Thyroid gland (tissue), 4 donors: ENCODE measurements at regions not wholly inside any gene's neighbourhood (a gene's known extent, or its start where the extent isn't known, plus 50 kb on each side); places are given as distances from the start of the nearest gene placed in this dataset.

ENCODE experiments used
- DNase-seq, 2 donors: peaks; one replicate each; pipeline ENCODE4 v3.0.0-alpha.2; 2019
- H3K27ac ChIP-seq, 3 donors: fragments of 200-600 bp; sonication (generic); 1 replicate in 2 of 3; 2 replicates in 1 of 3; pipeline ENCODE4 v1.5.1; 2016 to 2019; ENCODE audit warnings: mild to moderate bottlenecking in 1 of 3, moderate library complexity in 1 of 3
- H3K27me3 ChIP-seq: fragments of 200-600 bp; sonication (generic); one replicate; pipeline ENCODE4 v1.5.1; 2019
- H3K36me3 ChIP-seq, 2 donors: fragments of 200-600 bp; sonication (generic); one replicate each; pipeline ENCODE4 v1.5.1; 2016 to 2019
- H3K4me1 ChIP-seq, 2 donors: fragments of 200-600 bp; sonication (generic); one replicate each; pipeline ENCODE4 v1.5.1; 2017 to 2019
- H3K4me3 ChIP-seq, 3 donors: fragments of 200-600 bp; sonication (generic); replicated peaks in 1 of 3; 1 replicate in 2 of 3; 2 replicates in 1 of 3; pipeline ENCODE4 v1.5.1; 2016; ENCODE audit warnings: mild to moderate bottlenecking in 1 of 3
- H3K9me3 ChIP-seq: fragments of 200-600 bp; sonication (generic); one replicate; pipeline ENCODE4 v1.5.1; 2017
- CTCF ChIP-seq, 6 experiments: fragments of 200-600 bp in 3 of 6; fragments of 450-650 bp in 3 of 6; sonication (generic) in 3 of 6; IDR thresholded peaks; one replicate each; pipeline ENCODE4 v1.5.1; 2016 to 2019; ENCODE audit warnings: antibody characterized with exemption in 6 of 6, mild to moderate bottlenecking in 2 of 6, inconsistent platforms in 1 of 6, moderate library complexity in 1 of 6
- POLR2A ChIP-seq, 2 donors: fragments of 450-650 bp; IDR thresholded peaks; one replicate each; pipeline ENCODE4 v1.6.1; 2017; ENCODE audit warnings: antibody characterized with exemption in 2 of 2, mild to moderate bottlenecking in 2 of 2, moderate library complexity in 1 of 2
- WGBS, 2 donors: methylation state at CpG; one replicate each; pipeline ENCODE4 v1.1.5; 2017; 5-methylcytosine and 5-hydroxymethylcytosine counted together
- intact Hi-C: fragments of 100-400 bp; cut with DNase I; formaldehyde crosslinking; loops from one replicate; pipeline ENCODE4 v1.15.1; 2023

- Histone ChIP-seq H3K27me3 (no peaks in the 10 kb centered on the region), H3K4me1 (no peaks in the 10 kb centered on the region), H3K4me3 (no peak overlapping the region), H3K9me3 (no peaks in the 10 kb centered on the region), H3K36me3 (no peaks in the 10 kb centered on the region), H3K27ac (no peak overlapping the region)
- no peak for DNase-seq
- intact Hi-C loops, result no loop called here
- no peak for TF ChIP-seq POLR2A (IDR thresholded peaks at IDR 0.05)
- no peak for TF ChIP-seq CTCF (IDR thresholded peaks at IDR 0.05)
- WGBS, 2 donors, result 89 to 94% methylated on average over 3 of the region's 3 CpGs
Measured at GRCh38 chr1:65486613-65487012, 66.1 kb downstream of the LEPR start.

- no peak for DNase-seq
- Histone ChIP-seq H3K27me3 (no peaks in the 10 kb centered on the region), H3K4me3 (no peak overlapping the region), H3K4me1 (no peaks in the 10 kb centered on the region), H3K9me3 (no peaks in the 10 kb centered on the region), H3K27ac (no peak overlapping the region), H3K36me3 (no peaks in the 10 kb centered on the region)
- no peak for TF ChIP-seq CTCF (IDR thresholded peaks at IDR 0.05)
- no peak for TF ChIP-seq POLR2A (IDR thresholded peaks at IDR 0.05)
- intact Hi-C loops, result no loop called here
Measured at GRCh38 chr1:65489481-65489880, 69.0 kb downstream of the LEPR start.

GRCh38 chr1:65490231-65491009 lies 70.0 kb downstream of the LEPR start:
- intact Hi-C loops, result no loop called here
- WGBS, 2 donors, result 77 to 84% methylated on average over 6 of the region's 6 CpGs
- Histone ChIP-seq H3K27me3 (no peaks in the 10 kb centered on the region), H3K4me3 (no peak overlapping the region), H3K36me3 (no peaks in the 10 kb centered on the region), H3K27ac (no peak overlapping the region), H3K9me3 (no peaks in the 10 kb centered on the region), H3K4me1 (no peaks in the 10 kb centered on the region)
- no peak for DNase-seq
- TF ChIP-seq CTCF (IDR thresholded peaks at IDR 0.05), result no peak
- no peak for TF ChIP-seq POLR2A (IDR thresholded peaks at IDR 0.05)

GRCh38 chr1:65491472-65491871 lies 71.0 kb downstream of the LEPR start:
- Histone ChIP-seq H3K4me1 (no peaks in the 10 kb centered on the region), H3K4me3 (no peak overlapping the region), H3K9me3 (no peaks in the 10 kb centered on the region), H3K27me3 (no peaks in the 10 kb centered on the region), H3K36me3 (no peaks in the 10 kb centered on the region), H3K27ac (no peak overlapping the region)
- 66% methylated on average over 3 of the region's 3 CpGs for WGBS, 2 donors
- TF ChIP-seq POLR2A (IDR thresholded peaks at IDR 0.05) (no peak), CTCF (IDR thresholded peaks at IDR 0.05) (no peak)
- intact Hi-C loops, result no loop called here
- no peak for DNase-seq

GRCh38 chr1:65493802-65494201 lies 73.3 kb downstream of the LEPR start:
- intact Hi-C loops, result no loop called here
- Histone ChIP-seq H3K27me3 (no peaks in the 10 kb centered on the region), H3K36me3 (no peaks in the 10 kb centered on the region), H3K9me3 (no peaks in the 10 kb centered on the region), H3K4me3 (no peak overlapping the region), H3K4me1 (no peaks in the 10 kb centered on the region), H3K27ac (no peak overlapping the region)
- no peak for DNase-seq
- TF ChIP-seq CTCF (IDR thresholded peaks at IDR 0.05) (no peak), POLR2A (IDR thresholded peaks at IDR 0.05) (no peak)
- 55 to 63% methylated on average over 2 of the region's 2 CpGs for WGBS, 2 donors
